Aorta (tissue), 5 donors: ENCODE measurements at regions not wholly inside any gene's neighbourhood (a gene's known extent, or its start where the extent isn't known, plus 50 kb on each side); places are given as distances from the start of the nearest gene placed in this dataset.

Source experiments
- ATAC-seq: fragments of 200-7000 bp; cut with Tn5 transposase; one replicate; pipeline ENCODE4 v1.9.1; 2022; ENCODE audit warnings: moderate library complexity; ENCODE audit not compliant: low FRiP score
- DNase-seq, 2 donors: peaks; one replicate each; pipeline ENCODE4 v3.0.0-alpha.2; 2020
- H3K27ac ChIP-seq, 2 donors: one replicate each; pipeline ENCODE4 v1.5.1; 2013; ENCODE audit warnings: low read length in 2 of 2, mild to moderate bottlenecking in 2 of 2, moderate library complexity in 2 of 2, control low read depth in 1 of 2, inconsistent platforms in 1 of 2, low read depth in 1 of 2
- H3K27me3 ChIP-seq, 2 donors: one replicate each; pipeline ENCODE4 v1.6.1; 2013; ENCODE audit warnings: control low read depth in 1 of 2, low read length in 1 of 2, mild to moderate bottlenecking in 1 of 2, moderate library complexity in 1 of 2; ENCODE audit not compliant: insufficient read depth in 2 of 2, control insufficient read depth in 1 of 2
- H3K36me3 ChIP-seq, 2 donors: one replicate each; pipeline ENCODE4 v1.6.1; 2013; ENCODE audit warnings: control low read depth in 1 of 2, low read length in 1 of 2, mild to moderate bottlenecking in 1 of 2; ENCODE audit not compliant: insufficient read depth in 2 of 2, control insufficient read depth in 1 of 2
- H3K4me1 ChIP-seq, 2 donors: one replicate each; pipeline ENCODE4 v1.6.1; 2013; ENCODE audit warnings: low read length in 2 of 2, control low read depth in 1 of 2, mild to moderate bottlenecking in 1 of 2, moderate library complexity in 1 of 2; ENCODE audit not compliant: insufficient read depth in 2 of 2, control insufficient read depth in 1 of 2
- H3K4me3 ChIP-seq, 2 donors: one replicate each; pipeline ENCODE4 v1.5.1; 2013; ENCODE audit warnings: low read length in 2 of 2, control low read depth in 1 of 2, mild to moderate bottlenecking in 1 of 2
- H3K9me3 ChIP-seq: one replicate; pipeline ENCODE4 v1.6.1; 2013; ENCODE audit warnings: mild to moderate bottlenecking, low read length; ENCODE audit not compliant: control insufficient read depth
- WGBS, 2 donors: extraction: QIAGEN DNeasy Blood & Tissue Kit; methylation state at CpG; one replicate each; pipeline ENCODE4 v1.1.7; 2013; 5-methylcytosine and 5-hydroxymethylcytosine counted together
- intact Hi-C, 2 donors: fragments of 100-400 bp; cut with DNase I; formaldehyde crosslinking; loops; one replicate each; pipeline versions ENCODE4 v1.14.2 to v1.15.0; 2022
- donor health status: healthy with polysubstance abuse.
- donor health status: Bipolar disorder and iron deficiency.
- donor health status: DM: no; HTN: no; CAD: no.
- donor health status: DM: no; HTN: no; CAD: no.
- donor health status: DM: yes; HTN: yes; CAD: no.

DNA sequence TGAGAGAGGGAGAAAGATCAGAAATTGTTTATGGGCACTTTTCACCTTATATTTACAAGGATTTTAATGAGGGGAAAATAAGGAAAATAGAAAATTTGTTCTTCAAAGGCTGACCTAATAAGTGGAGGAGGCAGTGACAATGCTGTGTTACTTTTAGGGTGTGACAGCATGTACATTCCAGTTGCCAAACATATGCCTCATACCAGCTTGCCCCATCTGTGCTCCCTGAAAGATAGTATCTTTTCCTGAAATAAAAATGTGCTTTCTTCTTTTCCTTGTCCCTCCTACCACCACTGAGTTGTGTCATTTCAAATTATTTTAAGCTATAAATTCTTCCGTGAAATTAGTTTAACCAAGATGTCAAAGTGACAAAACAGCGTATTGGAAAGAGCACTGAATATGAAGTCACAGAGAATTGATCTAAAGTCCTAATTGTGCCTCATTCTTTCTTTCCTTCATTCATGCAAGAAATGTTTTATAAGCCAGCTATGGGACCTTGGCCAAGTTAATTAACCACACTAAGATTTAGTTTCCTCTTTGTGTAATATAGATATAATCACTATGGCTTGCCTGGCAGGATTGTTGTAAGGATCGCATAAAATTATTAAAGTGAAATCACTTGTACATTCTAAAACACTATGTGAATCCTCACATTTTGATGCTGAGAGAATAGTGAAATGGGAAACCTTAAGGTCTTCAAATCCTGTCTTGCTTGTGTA, 1307.5 kb upstream of the TENM4 start:
- Histone ChIP-seq H3K27me3 (no peaks in the 10 kb centered on the region), H3K36me3 (no peaks in the 10 kb centered on the region), H3K4me3 (no peak overlapping the region), H3K4me1 (no peaks in the 10 kb centered on the region), H3K9me3 (peaks cover 2% of the 10 kb centered on the region), H3K27ac (no peak overlapping the region)
- DNase-seq, result no peak
- intact Hi-C loops, result no loop called here
- WGBS, 2 donors, result 82 to 85% methylated on average over 3 of the region's 3 CpGs
- ATAC-seq, result no peak

DNA sequence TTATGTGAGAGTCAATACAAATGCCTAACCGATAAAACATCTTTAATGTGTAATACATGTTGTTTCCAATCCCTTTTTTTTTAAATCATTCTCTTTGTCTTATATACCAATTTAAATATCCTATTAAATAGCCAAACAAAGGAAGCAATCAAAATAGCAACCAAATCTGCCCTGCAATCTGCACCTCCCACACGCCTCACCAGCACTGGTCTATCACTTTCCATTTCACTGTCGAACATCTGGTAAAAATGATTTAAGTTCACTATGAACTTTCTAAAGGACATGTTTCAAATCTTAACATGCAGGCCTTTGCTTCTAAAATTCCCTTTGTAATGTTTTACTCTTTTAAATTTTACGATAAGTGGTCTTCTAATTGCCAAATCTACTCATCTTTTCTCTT, 1305.5 kb upstream of the TENM4 start:
- no peaks in the 10 kb centered on the region for H3K4me1 ChIP-seq
- no peak overlapping the region for H3K4me3 ChIP-seq
- no peak for ATAC-seq
- H3K9me3 ChIP-seq, result peaks cover 2% of the 10 kb centered on the region
- intact Hi-C loops, result no loop called here
- H3K36me3 ChIP-seq, result no peaks in the 10 kb centered on the region
- DNase-seq, result no peak
- WGBS, 2 donors, result 93 to 95% methylated on average over 4 of the region's 4 CpGs
- H3K27me3 ChIP-seq, result no peaks in the 10 kb centered on the region
- no peak overlapping the region for H3K27ac ChIP-seq

DNA sequence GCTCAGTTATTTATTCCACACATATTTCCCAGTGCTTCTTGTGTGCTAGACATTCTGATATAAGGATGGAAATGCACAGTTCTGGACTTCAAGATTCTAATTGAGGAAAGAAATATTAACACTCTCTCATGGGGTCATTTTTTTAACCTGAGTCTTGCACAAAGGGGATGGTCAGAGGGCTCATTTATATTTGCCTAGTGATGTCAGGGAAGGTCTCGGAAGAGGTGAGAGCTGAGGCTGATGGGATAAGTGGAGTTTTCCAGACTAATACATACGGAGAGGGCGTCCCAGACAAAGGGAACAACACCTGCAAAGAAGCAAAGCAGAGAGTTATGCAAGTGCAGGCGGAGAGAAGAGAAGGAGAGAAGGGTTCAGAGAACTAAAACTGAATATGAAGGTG, 1304.6 kb upstream of the TENM4 start:
- Histone ChIP-seq H3K27me3 (no peaks in the 10 kb centered on the region), H3K4me1 (no peaks in the 10 kb centered on the region), H3K36me3 (no peaks in the 10 kb centered on the region), H3K9me3 (peaks cover 2% of the 10 kb centered on the region), H3K27ac (no peak overlapping the region), H3K4me3 (no peak overlapping the region)
- WGBS, 2 donors, result 83 to 87% methylated on average over 4 of the region's 4 CpGs
- no peak for DNase-seq
- ATAC-seq, result no peak
- intact Hi-C loops, result no loop called here

DNA sequence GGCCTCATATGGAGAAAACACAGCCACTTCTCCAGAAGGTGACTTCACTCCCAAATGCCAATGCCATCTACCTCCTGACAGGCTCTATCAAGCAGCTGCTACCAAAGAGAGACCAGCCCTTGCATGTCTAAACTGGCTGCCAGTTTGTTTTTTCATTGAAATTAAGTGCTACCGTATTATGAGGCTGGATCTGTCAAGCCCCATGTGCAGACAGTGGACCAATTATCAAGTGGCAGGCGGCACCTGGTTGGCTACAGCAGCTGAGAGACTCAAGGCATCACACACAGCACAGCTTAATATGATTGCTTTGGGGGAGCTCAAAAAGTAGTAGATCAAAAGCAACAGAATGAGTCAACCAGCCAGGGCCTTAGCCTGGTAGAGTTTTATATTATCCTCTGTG, 1293.0 kb upstream of the TENM4 start:
- no peaks in the 10 kb centered on the region for H3K4me1 ChIP-seq
- no peaks in the 10 kb centered on the region for H3K9me3 ChIP-seq
- no peaks in the 10 kb centered on the region for H3K27me3 ChIP-seq
- H3K27ac ChIP-seq, result no peak overlapping the region
- no peaks in the 10 kb centered on the region for H3K36me3 ChIP-seq
- WGBS, 2 donors, result 92 to 95% methylated on average over 2 of the region's 2 CpGs
- DNase-seq, result no peak
- no peak overlapping the region for H3K4me3 ChIP-seq
- intact Hi-C loops, result no loop called here
- ATAC-seq, result no peak

DNA sequence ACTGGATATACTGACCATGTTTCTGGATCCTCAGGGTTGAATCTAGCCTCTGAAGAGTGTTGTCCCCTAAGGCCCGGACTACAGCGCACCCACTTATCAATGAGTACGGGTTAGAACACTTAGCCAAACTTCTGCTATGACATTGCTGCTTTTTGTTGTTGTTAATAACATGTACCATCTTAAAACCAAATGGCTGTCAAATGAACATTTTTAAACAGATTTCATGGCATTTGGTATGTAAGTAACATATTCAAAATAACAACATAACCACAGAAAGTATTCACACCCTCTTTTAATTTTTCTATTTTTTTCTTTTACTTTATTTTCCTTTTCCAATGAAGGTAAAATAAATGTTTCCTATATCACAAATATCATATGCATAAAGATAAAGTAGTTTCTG, 1292.5 kb upstream of the TENM4 start:
- intact Hi-C loops, result no loop called here
- H3K4me3 ChIP-seq, result no peak overlapping the region
- DNase-seq (no peak), ATAC-seq (no peak)
- H3K9me3 ChIP-seq, result no peaks in the 10 kb centered on the region
- H3K27ac ChIP-seq, result no peak overlapping the region
- H3K36me3 ChIP-seq, result no peaks in the 10 kb centered on the region
- WGBS, 2 donors, result 91 to 92% methylated on average over 3 of the region's 3 CpGs
- no peaks in the 10 kb centered on the region for H3K4me1 ChIP-seq
- H3K27me3 ChIP-seq, result no peaks in the 10 kb centered on the region

DNA sequence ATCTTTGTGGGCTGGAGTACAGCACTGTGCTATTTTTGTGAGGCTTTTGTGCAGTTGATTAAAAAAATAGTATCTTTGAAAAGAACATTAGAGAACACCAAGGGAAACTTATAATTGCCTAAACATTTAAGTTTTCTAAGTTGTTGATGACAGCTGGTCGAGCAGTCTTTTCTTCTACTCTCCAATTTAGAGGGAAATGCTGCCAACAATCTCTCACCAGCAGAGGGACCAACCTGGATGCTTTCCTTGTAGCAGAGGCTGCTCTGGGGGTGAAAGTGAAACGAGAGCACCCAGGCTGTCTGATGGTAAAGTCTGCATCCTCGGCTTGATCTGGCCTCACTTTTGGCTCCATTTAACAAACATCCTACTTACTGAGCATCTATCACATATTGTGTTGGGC, 1286.5 kb upstream of the TENM4 start:
- Histone ChIP-seq H3K4me3 (no peak overlapping the region), H3K27me3 (no peaks in the 10 kb centered on the region), H3K36me3 (no peaks in the 10 kb centered on the region), H3K27ac (no peak overlapping the region), H3K9me3 (no peaks in the 10 kb centered on the region), H3K4me1 (no peaks in the 10 kb centered on the region)
- ATAC-seq, result no peak
- intact Hi-C loops, result no loop called here
- no peak for DNase-seq
- WGBS, 2 donors, result 5 to 15% methylated on average over 3 of the region's 3 CpGs

DNA sequence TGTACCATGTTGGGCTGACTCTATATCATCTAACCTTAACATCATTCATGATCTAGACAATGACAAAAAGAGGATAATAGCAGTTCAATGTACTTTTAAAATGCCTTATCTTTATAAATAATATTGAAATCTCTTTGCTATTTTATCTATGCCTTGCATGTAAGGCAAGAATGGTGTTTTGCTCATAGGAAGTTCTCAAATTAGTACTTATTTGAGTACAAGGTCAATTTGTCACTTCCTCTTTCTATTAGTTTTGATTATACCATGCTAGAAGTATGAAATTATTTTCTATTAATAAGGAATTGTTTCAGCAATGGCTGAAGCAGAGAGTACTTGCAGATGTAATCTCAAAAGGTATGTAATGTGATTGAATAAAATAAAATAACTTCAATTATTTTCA, 1285.4 kb upstream of the TENM4 start:
- ATAC-seq (no peak), DNase-seq (no peak)
- Histone ChIP-seq H3K4me1 (no peaks in the 10 kb centered on the region), H3K4me3 (no peak overlapping the region), H3K27me3 (no peaks in the 10 kb centered on the region), H3K9me3 (no peaks in the 10 kb centered on the region), H3K27ac (no peak overlapping the region), H3K36me3 (no peaks in the 10 kb centered on the region)
- intact Hi-C loops, result no loop called here

DNA sequence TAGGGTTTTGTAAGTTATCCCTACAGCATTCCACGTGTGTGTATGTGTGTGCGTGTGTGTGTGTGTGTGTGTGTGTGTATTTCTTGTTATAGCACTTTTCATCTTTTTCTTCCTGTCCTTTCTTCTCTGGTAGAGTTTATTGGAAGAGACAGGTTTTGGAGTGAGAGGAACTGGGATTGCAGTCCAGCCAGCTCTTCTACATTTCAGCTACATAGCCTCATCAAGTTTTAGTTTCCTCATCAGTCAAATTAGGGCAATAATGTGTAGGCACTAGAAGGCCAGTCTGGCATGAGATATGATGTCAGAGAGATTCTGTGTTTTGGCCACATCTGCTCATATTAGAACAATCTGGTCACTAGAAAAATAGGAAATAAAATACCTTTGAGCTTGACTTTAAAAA, 1283.5 kb upstream of the TENM4 start:
- Histone ChIP-seq H3K36me3 (no peaks in the 10 kb centered on the region), H3K27ac (no peak overlapping the region), H3K9me3 (no peaks in the 10 kb centered on the region), H3K4me3 (no peak overlapping the region), H3K27me3 (no peaks in the 10 kb centered on the region), H3K4me1 (no peaks in the 10 kb centered on the region)
- DNase-seq (no peak), ATAC-seq (no peak)
- 60 to 66% methylated on average over 2 of the region's 2 CpGs for WGBS, 2 donors
- intact Hi-C loops, result no loop called here

DNA sequence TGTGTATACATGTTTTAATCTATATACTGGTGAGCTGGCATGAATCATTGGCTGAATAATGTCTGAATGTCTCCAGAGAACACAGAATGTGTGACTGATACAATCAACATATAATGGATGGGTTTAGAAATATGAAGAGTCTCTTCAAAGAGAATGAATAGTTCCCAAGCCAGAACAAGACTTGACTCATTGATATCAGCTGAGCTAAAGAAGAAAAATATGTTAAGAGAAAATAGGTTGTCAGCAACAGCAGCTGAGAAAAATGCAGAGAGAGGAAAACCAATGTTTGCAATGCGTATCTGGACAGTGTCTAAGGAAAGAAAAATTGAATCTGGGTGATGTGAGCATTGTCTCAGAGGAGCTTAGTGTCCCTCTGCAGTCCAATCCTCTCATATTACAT, 1281.8 kb upstream of the TENM4 start:
- Histone ChIP-seq H3K9me3 (no peaks in the 10 kb centered on the region), H3K36me3 (no peaks in the 10 kb centered on the region), H3K4me1 (no peaks in the 10 kb centered on the region), H3K4me3 (no peak overlapping the region), H3K27ac (no peak overlapping the region), H3K27me3 (no peaks in the 10 kb centered on the region)
- intact Hi-C loops, result no loop called here
- ATAC-seq, result no peak
- DNase-seq, result no peak
- 98 to 100% methylated on average over 1 of the region's 1 CpG for WGBS, 2 donors
